ENCODE measurements at regions not wholly inside any gene's neighbourhood (a gene's known extent, or its start where the extent isn't known, plus 50 kb on each side); places are given as distances from the start of the nearest gene placed in this dataset.
"Not testable (repeated sequence)": the region's sequence is repeated elsewhere in the genome, so short reads cannot be mapped to it uniquely, and the experiment has no call there.

- H4K91ac ChIP-seq (replicated peaks; ENCODE audit: insufficient read length, low read length); H3K4me3 ChIP-seq (ENCODE audit: extremely low read depth in 1 of 4, insufficient read depth in 2 of 4, low read depth in 3 of 4, low read length in 4 of 4); H2AK5ac ChIP-seq (ENCODE audit: low read depth, low read length); DNase-seq (ENCODE audit: low read depth in 1 of 2, low spot score in 2 of 2); H3K4ac ChIP-seq (replicated peaks; ENCODE audit: insufficient read length, low read depth, low read length); H4K8ac ChIP-seq (ENCODE audit: extremely low read depth, insufficient read depth, low read length); POLR2A ChIA-PET (ENCODE audit: partially characterized antibody); H4K5ac ChIP-seq (ENCODE audit: insufficient read length, low read depth, low read length); H2BK15ac ChIP-seq (ENCODE audit: low read length); H3K23me2 ChIP-seq (ENCODE audit: low read depth, low read length); H4K20me1 ChIP-seq (replicated peaks in 1 of 2; ENCODE audit: control insufficient read depth in 1 of 2, insufficient read depth in 2 of 2, low read length in 2 of 2); H2BK120ac ChIP-seq (replicated peaks; ENCODE audit: low read depth, low read length); H3K79me1 ChIP-seq (ENCODE audit: low read depth, low read length); H3K23ac ChIP-seq (ENCODE audit: insufficient read length); FAIRE-seq; H3K4me2 ChIP-seq (ENCODE audit: insufficient read depth in 1 of 2, low read depth in 2 of 2, low read length in 2 of 2); H3K18ac ChIP-seq (ENCODE audit: extremely low read depth, low read length); CTCF ChIA-PET (ENCODE audit: partially characterized antibody); H3K4me1 ChIP-seq (replicated peaks in 1 of 4; ENCODE audit: control insufficient read depth in 3 of 4, insufficient read depth in 4 of 4, low read length in 3 of 4); H3K56ac ChIP-seq (replicated peaks; ENCODE audit: insufficient read length, low read depth, low read length); H2AFZ ChIP-seq (ENCODE audit: low read length); H2BK20ac ChIP-seq (ENCODE audit: low read length); H3K27me3 ChIP-seq (replicated peaks in 1 of 4; ENCODE audit: control insufficient read depth in 3 of 4, extremely low read depth in 1 of 4, insufficient read depth in 3 of 4, low read length in 3 of 4); H2BK5ac ChIP-seq (ENCODE audit: low read depth, low read length); H3K14ac ChIP-seq (ENCODE audit: insufficient read length); H3K9me3 ChIP-seq (ENCODE audit: insufficient read depth in 2 of 2, low read depth in 1 of 2, low read length in 1 of 2); H3K79me2 ChIP-seq (ENCODE audit: control insufficient read depth in 1 of 2, insufficient read depth in 2 of 2, low read length in 2 of 2); H2BK12ac ChIP-seq (ENCODE audit: low read depth, low read length); H3K27ac ChIP-seq (ENCODE audit: low read depth, low read length); H3K36me3 ChIP-seq (ENCODE audit: control insufficient read depth in 2 of 4, insufficient read depth in 4 of 4, low read length in 3 of 4); H3K9ac ChIP-seq (replicated peaks in 1 of 4; ENCODE audit: extremely low read depth in 1 of 4, low read depth in 3 of 4, low read length in 3 of 4): not testable (repeated sequence)
- 91% methylated on average over 4 of the region's 4 CpGs; no CpG with 5 or more reads in 1 of the 2 experiments for WGBS, 2 experiments (ENCODE audit: extremely low coverage in 1 of 2, insufficient coverage in 1 of 2, insufficient read length in 1 of 2, insufficient replicate concordance in 2 of 2, low coverage in 1 of 2, low lambda C conversion rate in 2 of 2, missing lambda C conversion rate in 1 of 2)
Measured at GRCh38 chr3:26157428-26157827, 367.5 kb downstream of the OXSM start.
